Fibroblast of the aortic adventitia (primary cell): ENCODE measurements at regions not wholly inside any gene's neighbourhood (a gene's known extent, or its start where the extent isn't known, plus 50 kb on each side); places are given as distances from the start of the nearest gene placed in this dataset.

Source experiments
- DNase-seq: peaks from one replicate; pipeline ENCODE4 v3.0.0-alpha.2; 2010; ENCODE audit warnings: low read depth
- H3K4me3 ChIP-seq: 2 replicates; pipeline ENCODE4 v1.5.1; 2011; ENCODE audit warnings: low read depth, mild to moderate bottlenecking, control low read depth, low read length, moderate library complexity
- CTCF ChIP-seq: IDR thresholded peaks from 2 replicates; pipeline ENCODE4 v1.5.1; 2011; ENCODE audit warnings: mild to moderate bottlenecking, low read length, control low read depth, inconsistent platforms; ENCODE audit not compliant: insufficient read depth

GRCh38 chr4:124028182-124028581 is 631.6 kb downstream of the SPRY1 start:
- peak; percentile 65 for DNase-seq
- H3K4me3 ChIP-seq = no peak overlapping the region
- no peak for TF ChIP-seq CTCF

- peak; percentile 27 for DNase-seq
- no peak for TF ChIP-seq CTCF
- no peak overlapping the region for H3K4me3 ChIP-seq
Measured at GRCh38 chr4:124030147-124030546, 633.6 kb downstream of the SPRY1 start.

- no peak for DNase-seq
- TF ChIP-seq CTCF = no peak
- no peak overlapping the region for H3K4me3 ChIP-seq
Measured at GRCh38 chr4:124032035-124032434, 635.4 kb downstream of the SPRY1 start.

- no peak for DNase-seq
- no peak overlapping the region for H3K4me3 ChIP-seq
- no peak for TF ChIP-seq CTCF
Measured at GRCh38 chr4:124035364-124036041, 638.9 kb downstream of the SPRY1 start.

GRCh38 chr4:124037236-124037635 is 640.6 kb downstream of the SPRY1 start:
- no peak overlapping the region for H3K4me3 ChIP-seq
- no peak for DNase-seq
- no peak for TF ChIP-seq CTCF

GRCh38 chr4:124044330-124044729 is 647.7 kb downstream of the SPRY1 start:
- DNase-seq = no peak
- TF ChIP-seq CTCF = no peak

GRCh38 chr4:124044867-124045266 is 648.3 kb downstream of the SPRY1 start:
- DNase-seq = no peak
- no peak for TF ChIP-seq CTCF
- no peak overlapping the region for H3K4me3 ChIP-seq

More at GRCh38 chr4:124044330-124044729, 647.7 kb downstream of the SPRY1 start:
- H3K4me3 ChIP-seq = no peak overlapping the region
